SU-DHL-6 (cell line): ENCODE measurements at regions not wholly inside any gene's neighbourhood (a gene's known extent, or its start where the extent isn't known, plus 50 kb on each side); places are given as distances from the start of the nearest gene placed in this dataset.

Experiments
- CTCF ChIP-seq: fragments of 200-600 bp; sonication (generic); IDR thresholded peaks from one replicate; pipeline ENCODE4 v1.5.1; 2017; ENCODE audit warnings: antibody characterized with exemption, mild to moderate bottlenecking, low read length, moderate library complexity; ENCODE audit not compliant: insufficient read depth, poor library complexity, severe bottlenecking
- EZH2phosphoT487 ChIP-seq: fragments of 200-600 bp; sonication (generic), shearing (Covaris generic); conservative IDR thresholded peaks from 2 replicates; pipeline ENCODE4 v1.6.1; 2018; ENCODE audit warnings: mild to moderate bottlenecking, antibody characterized with exemption, low read length, moderate library complexity, mixed read lengths

- no peak for TF ChIP-seq CTCF
- no peak for TF ChIP-seq EZH2phosphoT487
These were observed 200.3 kb upstream of the SLC8A1 start for GRCh38 chr2:40652155-40652554.
